Hematopoietic multipotent progenitor cell (in vitro differentiated cells): ENCODE measurements at regions not wholly inside any gene's neighbourhood (a gene's known extent, or its start where the extent isn't known, plus 50 kb on each side); places are given as distances from the start of the nearest gene placed in this dataset.
"Not testable (repeated sequence)": the region's sequence is repeated elsewhere in the genome, so short reads cannot be mapped to it uniquely, and the experiment has no call there.

Experiments used
- DNase-seq, 3 donors: peaks; one replicate each; pipeline ENCODE4 v3.0.0-alpha.2; 2011 to 2015; ENCODE audit warnings: low read depth in 2 of 3, low spot score in 2 of 3

DNA sequence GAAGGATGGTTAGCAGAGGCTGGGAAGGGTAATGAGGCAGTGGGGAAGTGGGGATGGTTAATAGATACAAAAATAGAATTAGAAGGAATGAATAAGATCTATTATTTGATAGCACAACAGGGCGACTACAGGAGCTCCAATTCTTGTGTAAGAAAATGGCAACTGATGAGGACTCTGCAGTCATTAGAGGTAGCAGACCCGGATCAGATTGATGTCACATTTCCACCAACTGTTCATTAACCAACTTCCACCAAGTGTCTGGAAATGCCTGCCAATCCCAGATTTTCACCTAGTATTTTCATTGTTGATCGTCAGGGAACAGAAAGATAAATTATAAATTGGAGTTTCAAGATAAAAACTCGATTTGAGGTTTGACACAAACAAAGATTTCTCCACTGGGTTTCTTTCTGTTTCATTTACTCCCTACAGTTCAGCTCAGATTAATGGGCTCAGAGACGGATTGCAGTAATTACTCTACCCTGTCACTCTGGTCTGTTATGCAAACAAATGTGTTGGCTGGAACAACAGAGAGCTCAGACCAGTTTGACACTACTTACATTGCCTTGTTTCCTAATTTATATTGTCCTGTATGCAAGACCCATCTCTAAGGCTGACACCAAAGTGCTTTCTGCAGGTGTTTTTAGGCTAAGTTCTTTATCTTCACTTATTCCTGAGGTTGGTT is 909.2 kb upstream of the PRKX start:
- no peak for DNase-seq

DNA sequence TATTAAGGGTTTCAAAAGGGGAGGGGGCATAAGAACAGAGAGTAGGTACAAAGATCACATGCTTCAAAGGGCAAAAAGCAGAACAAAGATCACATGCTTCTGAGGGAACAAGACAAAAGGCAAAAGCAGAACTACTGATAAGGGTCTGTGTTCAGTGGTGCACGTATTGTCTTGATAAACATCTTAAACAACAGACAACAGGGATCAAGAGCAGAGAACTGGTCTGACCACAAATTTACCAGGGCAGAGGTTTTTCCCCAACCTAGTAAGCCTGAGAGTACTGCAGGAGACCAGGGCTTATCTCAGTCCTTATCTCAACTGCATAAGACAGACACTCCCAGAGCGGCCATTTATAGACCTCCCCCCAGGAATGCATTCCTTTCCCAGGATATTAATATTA is 900.2 kb upstream of the PRKX start:
- peak in 1 of 3 donors; percentile 17 for DNase-seq

DNA sequence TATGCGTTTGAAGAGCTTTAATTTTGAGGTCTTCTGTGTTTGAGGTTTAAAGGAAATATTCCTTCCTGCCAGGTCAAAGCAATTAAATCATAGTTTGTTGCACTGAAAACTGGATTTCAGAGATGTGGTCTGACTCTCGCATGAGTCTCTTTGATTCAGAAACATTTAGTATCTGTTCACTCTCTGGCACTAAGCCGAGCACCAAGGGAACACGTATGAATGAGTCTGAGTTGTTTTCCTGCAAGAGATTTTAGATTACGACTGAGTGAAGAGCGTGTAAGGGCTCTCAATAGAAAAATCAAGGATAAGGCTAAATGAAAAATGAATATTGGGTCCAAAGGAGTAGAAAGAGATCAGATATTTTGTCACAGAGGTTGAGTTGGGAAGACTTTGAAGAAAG is 875.4 kb upstream of the PRKX start:
- no peak for DNase-seq

DNA sequence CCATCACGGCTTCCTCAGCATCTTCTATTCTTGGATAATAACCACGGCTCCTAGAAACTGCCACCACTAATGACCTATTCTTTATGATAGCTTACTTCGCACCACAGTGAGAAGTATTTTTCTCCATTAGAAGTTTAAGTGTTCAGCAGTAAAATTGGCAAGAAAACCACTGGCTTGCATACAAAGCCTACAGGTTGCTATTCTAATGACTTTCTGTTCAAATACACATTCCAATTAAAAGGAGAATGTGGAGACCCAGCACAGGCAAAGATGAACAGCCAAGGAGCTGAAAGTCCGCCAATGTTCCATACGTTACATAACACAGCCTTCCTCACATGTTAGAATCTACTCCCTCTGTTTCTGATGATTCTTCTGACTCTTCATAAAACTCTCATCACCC is 875.0 kb upstream of the PRKX start:
- no peak for DNase-seq

DNA sequence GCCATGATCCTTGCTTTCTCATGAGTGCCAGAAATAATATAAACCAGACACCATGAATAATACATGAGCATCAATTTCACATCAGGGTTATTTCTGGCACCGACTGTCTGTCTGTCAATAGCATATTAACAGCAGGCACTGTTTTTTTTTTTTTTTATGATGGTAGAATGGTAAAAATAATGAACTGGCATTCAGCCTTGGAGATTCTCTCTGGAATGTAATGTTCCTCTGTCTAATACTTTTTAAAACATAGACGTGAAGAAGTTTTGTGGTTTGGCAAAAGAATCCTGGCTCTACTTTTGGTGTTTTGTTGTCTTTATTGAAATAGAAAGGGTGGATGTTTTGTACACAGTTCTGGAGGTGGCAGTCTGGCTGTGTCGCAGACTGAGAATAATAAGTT is 874.6 kb upstream of the PRKX start:
- no peak for DNase-seq

DNA sequence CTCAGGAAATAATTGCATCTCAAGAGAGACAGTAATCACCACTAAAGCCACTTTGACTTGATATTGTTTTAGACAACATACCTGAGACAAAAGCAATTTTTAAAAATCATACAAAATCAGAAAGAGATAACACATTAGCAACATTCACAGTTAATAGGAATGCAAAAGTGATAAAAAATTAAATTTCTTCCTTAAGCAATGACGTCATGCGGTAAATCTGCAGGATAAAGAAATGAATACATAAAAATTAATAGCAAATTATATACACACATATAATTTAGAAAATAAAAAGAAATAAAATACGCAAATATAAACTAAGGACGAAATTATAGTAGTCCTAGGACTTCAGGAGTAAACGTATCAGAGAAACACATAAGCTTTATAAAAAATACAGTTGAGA is 866.5 kb upstream of the PRKX start:
- no peak for DNase-seq

DNA sequence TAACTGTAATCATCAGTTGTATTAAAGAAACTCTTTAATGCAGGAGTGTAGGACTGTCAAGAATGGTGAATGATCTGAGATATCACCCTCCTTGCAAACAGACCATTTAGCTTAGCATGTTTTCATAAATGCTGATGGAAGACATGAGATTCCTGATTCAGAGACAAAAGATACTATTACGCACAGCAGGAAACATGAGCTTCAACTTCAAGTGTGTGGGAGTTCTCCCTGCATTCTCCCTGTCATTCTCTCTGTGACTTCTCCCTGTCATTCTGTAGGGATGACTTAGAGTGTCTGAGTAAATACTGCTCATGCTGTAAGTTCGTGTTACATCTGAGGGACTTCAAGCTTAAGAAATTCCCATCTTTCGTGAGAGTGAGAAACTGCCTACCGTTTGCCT is 866.0 kb upstream of the PRKX start:
- no peak for DNase-seq

DNA sequence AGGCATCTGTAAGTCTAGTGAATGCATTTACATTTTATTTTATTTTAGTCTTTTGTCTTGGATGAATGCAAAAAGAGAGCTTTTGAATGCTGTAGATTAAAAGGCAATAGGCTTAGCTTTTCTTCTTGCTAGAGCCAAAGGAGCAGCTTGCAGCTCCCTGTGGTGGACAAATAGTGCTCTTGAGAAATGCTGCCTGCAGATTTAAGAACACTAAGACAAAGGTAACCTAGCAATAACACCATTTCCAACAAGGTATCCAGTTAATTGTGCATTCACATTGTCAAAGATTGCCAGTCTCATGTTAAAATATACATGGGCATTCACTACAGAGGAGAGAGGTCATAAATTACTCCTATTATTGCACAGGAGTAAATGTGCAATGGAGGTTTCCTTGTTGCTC is 859.2 kb upstream of the PRKX start:
- DNase-seq = no peak

DNA sequence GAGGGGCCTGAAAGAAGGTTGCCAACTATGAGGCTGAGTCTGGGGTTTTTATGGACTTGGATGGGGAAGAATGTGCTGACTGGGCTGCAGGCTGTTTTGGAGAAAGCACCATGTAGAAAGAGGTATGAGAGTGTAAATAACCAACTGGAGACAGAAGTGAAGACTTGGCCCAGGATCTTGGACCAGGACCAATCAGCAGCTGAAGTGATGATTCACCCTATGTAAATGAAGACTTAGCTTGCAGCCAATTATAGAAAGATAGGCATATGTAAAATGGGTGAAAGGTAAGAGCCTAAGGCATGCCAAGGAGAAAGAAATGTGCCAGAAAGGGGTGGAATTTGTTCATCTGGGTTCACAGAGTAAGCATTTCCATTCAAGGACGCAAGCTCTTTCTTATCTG is 856.7 kb upstream of the PRKX start:
- DNase-seq = no peak

DNA sequence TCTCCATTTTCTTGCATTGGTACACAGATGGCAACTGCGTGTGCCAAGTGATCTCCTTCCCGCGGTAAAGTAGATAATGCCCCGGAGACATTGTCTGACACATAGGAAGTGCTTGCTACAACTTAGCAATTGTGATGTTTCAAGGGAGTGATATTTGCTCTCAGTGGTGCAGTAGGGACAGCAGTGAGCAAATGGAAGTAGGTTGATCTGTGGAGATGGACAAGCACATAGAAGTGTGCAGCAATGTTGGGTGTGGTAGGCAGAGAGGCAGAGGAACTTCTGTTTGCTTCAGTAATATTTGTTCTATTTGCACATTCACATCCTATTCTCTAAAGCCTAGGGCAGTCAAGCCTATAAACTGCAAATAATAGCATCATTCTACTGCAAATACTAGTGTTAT is 846.7 kb upstream of the PRKX start:
- DNase-seq = no peak

DNA sequence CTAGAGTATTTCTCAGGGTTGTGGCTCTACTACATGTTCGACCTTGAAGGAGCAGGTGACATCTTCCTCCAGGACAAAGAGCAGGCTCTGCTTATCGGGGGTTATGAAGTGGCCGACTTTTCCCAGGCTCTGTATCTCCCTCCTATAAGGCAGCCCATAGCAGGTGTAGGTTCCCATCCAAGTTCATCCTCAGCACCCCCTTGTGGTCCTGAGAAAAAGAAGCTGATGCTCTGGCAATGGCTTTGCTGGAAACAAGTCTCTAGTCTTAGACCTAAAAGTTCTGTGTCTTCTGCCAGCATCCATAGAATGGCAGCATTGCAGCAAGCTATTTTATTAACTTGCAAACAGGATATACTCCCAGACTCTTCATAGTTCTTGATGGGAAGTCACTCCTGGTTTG is 836.6 kb upstream of the PRKX start:
- no peak for DNase-seq

DNA sequence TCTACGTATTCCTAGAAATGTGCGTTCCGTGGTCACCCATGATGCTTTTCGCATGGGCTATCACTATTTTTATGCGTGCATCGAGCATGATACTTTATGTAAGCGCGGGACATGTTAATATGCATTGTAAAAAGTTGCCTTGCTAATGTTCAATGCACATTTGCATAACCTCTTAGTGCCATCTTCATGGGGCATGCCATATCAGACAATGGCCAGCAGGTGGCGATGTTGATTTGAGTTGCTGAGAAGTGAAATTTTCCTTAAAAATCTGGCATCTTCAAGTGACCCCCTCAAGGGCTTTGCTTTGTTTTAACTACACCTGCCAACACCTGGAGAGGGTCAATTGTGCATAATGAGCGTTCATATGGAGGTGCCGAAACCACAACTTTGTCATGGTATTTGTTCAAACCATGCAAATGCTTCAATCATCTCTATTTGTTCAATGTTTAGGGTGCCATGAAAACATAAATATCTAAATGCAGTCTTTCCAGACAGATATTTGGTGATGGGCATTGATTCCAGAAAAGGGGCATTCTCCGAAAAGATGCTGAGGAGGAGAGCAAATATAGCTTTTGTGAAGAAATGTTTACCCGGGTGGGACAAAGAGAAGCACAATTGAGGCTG is 833.9 kb upstream of the PRKX start:
- DNase-seq = peak; percentile 6 to 61 (median 18)

DNA sequence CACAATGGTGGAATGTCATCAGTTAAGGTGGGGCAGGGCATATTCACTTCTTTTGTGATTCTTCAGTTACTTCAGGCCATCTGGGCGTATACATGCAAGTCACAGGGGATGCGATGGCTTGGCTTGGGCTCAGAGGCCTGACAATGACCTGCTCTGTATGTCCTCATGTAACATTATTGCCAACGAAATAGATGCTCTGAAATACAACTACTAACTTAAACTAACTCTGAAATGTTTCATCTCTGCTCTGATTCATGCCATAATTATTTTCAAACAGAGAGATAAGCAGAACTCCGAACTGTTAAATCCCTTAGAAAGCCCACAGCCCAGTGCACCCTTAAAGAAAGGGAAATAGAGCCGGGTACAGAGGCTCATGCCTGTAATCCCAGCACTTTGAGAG is 832.7 kb upstream of the PRKX start:
- DNase-seq = not testable (repeated sequence)

DNA sequence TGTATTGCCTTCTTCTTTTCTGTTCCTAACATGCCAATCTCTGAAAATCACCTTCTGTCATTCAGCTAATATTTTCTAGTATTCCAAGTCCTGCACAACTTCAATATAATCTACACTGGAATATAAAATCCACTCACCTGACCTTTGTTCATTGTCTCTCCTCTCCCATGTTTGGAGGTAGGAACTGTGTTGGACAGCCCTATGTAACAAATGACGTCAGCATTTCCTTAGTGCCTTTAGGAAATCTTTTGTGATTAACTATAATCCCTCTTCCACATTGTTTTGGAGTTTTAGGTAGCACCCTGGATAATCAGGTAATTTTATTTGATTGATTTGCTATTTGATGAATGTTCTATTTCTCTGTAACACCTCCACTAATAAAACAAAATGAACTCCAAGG is 814.8 kb upstream of the PRKX start:
- no peak for DNase-seq

DNA sequence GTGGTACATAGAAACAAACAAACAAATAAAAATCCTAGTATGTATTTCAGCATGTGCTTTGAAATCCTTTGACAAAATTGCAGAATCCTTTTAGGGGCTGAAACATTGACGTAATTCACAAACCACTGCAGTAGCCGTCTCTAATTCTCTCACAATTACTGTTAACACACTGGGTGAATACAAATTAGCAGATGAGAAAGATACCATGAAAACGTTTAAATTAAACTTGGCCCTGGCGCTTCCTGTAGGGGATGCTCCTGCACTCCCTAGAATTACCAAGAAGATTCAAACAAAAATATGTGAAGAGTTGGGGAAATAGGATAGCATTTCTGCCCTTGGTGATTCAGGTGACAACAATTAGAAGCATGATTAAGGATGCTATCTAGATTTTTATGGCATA is 772.5 kb upstream of the PRKX start:
- DNase-seq = no peak

DNA sequence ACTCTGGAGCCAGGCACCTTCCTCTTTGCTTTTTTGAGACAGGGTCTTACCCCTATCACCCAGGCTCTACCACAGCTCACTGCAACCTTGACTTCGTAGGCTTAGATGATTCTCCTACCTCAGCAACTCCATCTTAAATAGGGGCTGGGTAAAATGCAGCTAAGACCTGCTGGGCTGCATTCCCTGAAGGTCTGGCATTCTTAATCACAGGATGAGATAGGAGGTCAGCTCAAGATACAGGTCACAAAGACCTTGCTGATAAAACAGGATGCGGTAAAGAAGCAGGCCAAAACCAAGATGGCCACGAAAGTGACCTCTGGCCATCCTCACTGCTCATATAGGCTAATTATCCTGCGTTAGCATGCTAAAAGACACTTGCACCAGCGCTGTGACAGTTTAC is 770.8 kb upstream of the PRKX start:
- no peak for DNase-seq

DNA sequence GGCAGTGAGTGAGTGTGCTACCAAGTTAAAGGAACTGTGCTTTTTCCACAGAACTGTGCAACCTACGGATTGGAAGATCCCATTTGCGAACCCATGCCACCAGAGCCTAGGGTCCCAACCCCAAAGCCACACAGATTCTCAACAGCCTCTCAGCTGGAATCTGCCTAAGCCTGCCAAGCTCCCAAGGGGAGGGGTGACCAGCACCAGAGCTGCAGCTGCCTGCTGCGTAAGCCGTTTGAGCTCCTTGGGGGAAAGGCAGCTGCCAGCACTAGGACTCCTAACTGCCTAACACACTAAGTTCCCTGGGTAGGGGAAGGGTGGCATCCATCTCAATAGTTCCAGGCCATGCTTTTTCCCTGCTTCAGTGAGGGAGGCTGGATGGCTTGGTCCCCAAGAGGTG is 738.1 kb upstream of the PRKX start:
- DNase-seq = no peak

DNA sequence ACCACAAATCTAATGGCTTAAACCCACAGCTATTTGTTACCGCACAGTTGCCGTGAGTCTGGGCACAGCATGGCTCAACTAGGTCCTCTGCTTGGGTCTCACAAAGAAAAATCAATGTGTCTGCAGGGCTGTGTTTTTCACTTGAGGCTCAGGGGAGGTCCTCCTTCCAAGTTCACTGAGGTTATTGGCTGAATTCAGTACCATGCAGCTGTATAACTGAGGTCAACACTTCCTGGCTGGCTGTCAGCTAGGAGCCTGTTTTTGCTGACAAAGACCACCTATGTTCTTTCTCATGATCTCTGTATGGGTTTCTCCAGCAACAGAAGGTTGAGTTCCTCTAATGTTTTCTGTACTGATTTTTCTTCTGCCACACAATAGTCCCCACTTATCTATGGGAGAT is 736.7 kb upstream of the PRKX start:
- DNase-seq = no peak

DNA sequence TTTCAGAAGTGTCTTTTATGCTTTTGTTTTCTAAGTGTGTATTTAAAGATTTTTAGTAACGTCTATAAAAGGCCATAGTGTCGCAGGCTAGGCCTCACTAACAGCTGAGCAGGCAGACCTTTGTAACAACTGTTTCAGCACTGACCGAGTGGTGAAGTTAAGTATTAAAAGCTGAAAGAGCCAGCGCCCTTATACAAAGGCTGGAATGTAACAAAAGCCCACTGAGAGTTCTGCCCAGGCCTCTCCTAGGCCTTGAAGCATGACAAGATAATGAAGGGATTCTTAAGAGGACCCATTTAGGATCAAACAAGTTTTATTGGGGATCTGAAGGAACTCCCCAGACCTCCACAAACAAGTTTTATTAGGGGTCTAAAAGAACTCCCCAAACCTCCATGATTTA is 722.5 kb upstream of the PRKX start:
- DNase-seq = no peak

DNA sequence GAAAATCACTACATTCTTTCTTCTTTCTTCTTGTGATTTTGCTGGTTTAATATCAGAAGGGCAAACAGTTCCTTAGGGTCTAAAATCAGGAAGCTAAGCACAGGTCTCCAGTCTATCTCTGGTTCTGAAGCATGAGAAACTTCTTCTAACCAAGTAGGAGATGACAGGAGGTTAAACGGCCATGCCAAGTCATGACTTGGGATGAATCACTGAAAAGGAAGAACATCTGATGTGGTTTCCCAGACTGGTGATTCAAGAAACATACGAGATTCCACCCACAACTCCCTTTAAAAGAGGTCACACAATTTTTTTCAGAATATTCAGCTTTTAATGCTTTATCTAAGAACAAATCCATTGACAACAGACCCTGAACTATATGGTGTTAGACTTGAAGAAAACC is 684.0 kb upstream of the PRKX start:
- no peak for DNase-seq

DNA sequence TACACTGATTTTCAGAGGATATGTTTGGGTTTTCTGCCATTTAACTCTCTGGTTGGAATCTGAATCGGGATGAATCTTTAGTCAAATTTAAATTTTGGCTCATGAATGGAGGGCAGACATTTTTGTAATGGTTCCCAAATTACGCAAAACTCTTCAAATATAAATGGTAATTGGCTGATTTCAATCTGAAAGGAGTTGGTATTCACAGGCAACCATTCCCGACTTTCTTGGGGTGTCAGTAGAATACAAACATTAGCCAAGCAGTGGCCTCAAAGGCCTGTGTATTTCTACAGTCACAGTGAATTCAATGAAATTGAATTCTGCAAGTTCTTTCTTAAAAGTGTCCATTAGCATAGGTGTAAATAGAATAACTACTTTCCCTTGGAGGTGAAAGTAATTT is 668.8 kb upstream of the PRKX start:
- no peak for DNase-seq

DNA sequence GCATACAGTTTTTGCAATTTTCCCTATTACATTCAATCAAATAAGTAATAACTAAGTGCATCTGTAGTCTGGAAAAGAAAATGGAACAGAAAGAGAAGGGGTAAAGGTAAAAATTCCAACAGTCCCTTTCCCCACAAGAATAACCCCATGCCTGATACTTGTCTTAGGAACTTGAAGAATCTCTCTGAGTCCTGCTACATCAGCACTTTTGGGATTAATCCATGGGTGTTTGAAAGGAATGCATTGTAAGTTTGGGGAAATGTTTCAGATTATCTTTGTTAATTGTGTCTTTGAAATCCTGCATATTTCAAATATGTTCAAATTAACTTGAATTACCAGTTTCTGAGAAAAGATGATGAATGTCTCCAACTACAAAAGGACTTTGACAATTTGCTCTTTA is 667.3 kb upstream of the PRKX start:
- no peak for DNase-seq

DNA sequence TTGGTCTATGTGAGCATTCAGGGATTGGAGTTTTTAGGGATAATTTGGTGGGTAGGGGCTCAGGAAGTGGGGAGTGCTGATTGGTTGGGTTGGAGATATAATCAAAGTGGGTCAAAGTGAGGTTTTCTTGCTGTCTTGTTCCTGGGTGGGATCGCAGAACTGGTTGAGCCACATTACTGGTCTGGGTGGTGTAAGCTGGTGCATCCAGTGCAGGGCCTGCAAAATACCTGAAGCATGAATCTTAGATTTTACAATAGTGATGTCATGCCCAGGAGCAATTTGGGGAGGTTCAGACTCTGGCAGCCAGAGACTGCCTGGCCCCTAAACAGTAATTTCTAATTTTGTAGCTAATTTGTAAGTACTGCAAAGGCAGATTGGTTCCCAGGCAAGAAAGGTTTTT is 665.6 kb upstream of the PRKX start:
- DNase-seq = no peak
